PC-9 (cell line): ENCODE measurements at regions not wholly inside any gene's neighbourhood (a gene's known extent, or its start where the extent isn't known, plus 50 kb on each side); places are given as distances from the start of the nearest gene placed in this dataset.

Experiments
- CTCF ChIP-seq: fragments of 200-600 bp; sonication (generic); conservative IDR thresholded peaks from 2 replicates; pipeline ENCODE4 v1.6.1; 2017; ENCODE audit warnings: mixed run types, antibody characterized with exemption, mild to moderate bottlenecking, moderate library complexity
- EZH2 ChIP-seq: fragments of 200-600 bp; sonication (generic); IDR thresholded peaks from 2 replicates; pipeline ENCODE4 v1.8.0; 2017; ENCODE audit warnings: antibody characterized with exemption, low read depth

GRCh38 chr9:14538526-14538925 is 154.7 kb downstream of the ZDHHC21 start:
- TF ChIP-seq EZH2 (no peak), CTCF (no peak)
